ENCODE measurements at regions not wholly inside any gene's neighbourhood (a gene's known extent, or its start where the extent isn't known, plus 50 kb on each side); places are given as distances from the start of the nearest gene placed in this dataset.

- Histone ChIP-seq H3K4me1 (no peaks in the 10 kb centered on the region), H3K9me3 (no peaks in the 10 kb centered on the region), H3K27ac (no peak overlapping the region), H3K36me3 (no peaks in the 10 kb centered on the region), H3K27me3 (no peaks in the 10 kb centered on the region), H3K4me3 (no peak overlapping the region)
- DNase-seq = no peak
- no peak for TF ChIP-seq POLR2A (IDR thresholded peaks at IDR 0.05)
- TF ChIP-seq CTCF (IDR thresholded peaks at IDR 0.05) = no peak
Observed at GRCh38 chrX:25084446-25084845, 68.7 kb upstream of the ARX start.

GRCh38 chrX:25083661-25084060 lies 67.9 kb upstream of the ARX start:
- Histone ChIP-seq H3K27ac (no peak overlapping the region), H3K4me3 (no peak overlapping the region), H3K9me3 (no peaks in the 10 kb centered on the region), H3K4me1 (no peaks in the 10 kb centered on the region), H3K36me3 (no peaks in the 10 kb centered on the region), H3K27me3 (no peaks in the 10 kb centered on the region)
- DNase-seq = no peak
- no peak for TF ChIP-seq CTCF (IDR thresholded peaks at IDR 0.05)
- no peak for TF ChIP-seq POLR2A (IDR thresholded peaks at IDR 0.05)

DNA sequence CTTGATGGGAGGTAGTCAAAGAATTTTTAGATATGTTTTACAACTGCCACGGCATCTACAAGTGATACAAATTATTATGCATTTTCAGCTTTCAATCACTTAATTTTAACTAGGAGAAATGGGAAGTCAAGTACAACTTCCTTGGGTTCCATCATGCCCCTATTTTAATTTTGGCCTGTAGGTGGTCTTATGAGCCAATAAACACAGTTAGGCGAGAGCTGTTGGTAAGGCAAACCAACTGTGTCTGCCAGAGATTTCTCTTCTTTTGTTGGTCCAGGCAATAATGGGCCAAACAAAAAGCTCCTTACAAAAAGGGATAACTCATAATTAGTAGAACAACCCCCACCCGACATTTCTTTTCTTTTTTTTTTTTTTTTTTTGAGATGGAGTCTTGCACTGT lies 63.3 kb upstream of the ARX start:
- no peak for DNase-seq
- no peaks in the 10 kb centered on the region for H3K4me1 ChIP-seq
- H3K9me3 ChIP-seq = no peaks in the 10 kb centered on the region
- H3K27ac ChIP-seq = no peak overlapping the region
- H3K4me3 ChIP-seq = no peak overlapping the region
- no peaks in the 10 kb centered on the region for H3K36me3 ChIP-seq
- TF ChIP-seq POLR2A (IDR thresholded peaks at IDR 0.05) (no peak), CTCF (IDR thresholded peaks at IDR 0.05) (no peak)
- no peaks in the 10 kb centered on the region for H3K27me3 ChIP-seq

GRCh38 chrX:25076941-25077500 lies 61.3 kb upstream of the ARX start:
- no peak overlapping the region for H3K27ac ChIP-seq
- no peak for DNase-seq
- no peak overlapping the region for H3K4me3 ChIP-seq
- no peaks in the 10 kb centered on the region for H3K4me1 ChIP-seq
- H3K27me3 ChIP-seq = no peaks in the 10 kb centered on the region
- H3K36me3 ChIP-seq = no peaks in the 10 kb centered on the region
- no peaks in the 10 kb centered on the region for H3K9me3 ChIP-seq
- TF ChIP-seq POLR2A (IDR thresholded peaks at IDR 0.05) (no peak), CTCF (IDR thresholded peaks at IDR 0.05) (no peak)

DNA sequence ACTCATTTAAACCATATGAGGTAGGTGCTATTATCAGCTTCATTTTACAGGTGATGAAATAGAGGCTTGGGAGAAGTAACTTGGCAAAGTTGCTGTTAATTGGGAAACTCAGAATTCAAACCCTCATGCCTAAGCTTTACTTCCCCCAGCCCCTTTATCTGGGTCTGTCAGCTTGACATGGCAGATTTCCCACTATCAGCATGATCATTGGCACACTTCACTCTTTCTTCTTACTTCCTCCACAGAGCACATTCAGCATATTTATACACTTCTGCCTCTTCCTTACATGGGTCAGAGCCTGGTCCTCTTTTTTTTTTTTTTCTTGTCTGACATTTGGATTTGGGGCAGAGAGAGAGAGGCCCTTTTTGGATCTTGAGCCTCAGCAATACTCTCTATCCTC lies 56.5 kb upstream of the ARX start:
- Histone ChIP-seq H3K27me3 (no peaks in the 10 kb centered on the region), H3K36me3 (no peaks in the 10 kb centered on the region), H3K4me3 (no peak overlapping the region), H3K27ac (no peak overlapping the region), H3K9me3 (no peaks in the 10 kb centered on the region), H3K4me1 (no peaks in the 10 kb centered on the region)
- TF ChIP-seq POLR2A (IDR thresholded peaks at IDR 0.05) = no peak
- TF ChIP-seq CTCF (IDR thresholded peaks at IDR 0.05) = no peak
- no peak for DNase-seq

DNA sequence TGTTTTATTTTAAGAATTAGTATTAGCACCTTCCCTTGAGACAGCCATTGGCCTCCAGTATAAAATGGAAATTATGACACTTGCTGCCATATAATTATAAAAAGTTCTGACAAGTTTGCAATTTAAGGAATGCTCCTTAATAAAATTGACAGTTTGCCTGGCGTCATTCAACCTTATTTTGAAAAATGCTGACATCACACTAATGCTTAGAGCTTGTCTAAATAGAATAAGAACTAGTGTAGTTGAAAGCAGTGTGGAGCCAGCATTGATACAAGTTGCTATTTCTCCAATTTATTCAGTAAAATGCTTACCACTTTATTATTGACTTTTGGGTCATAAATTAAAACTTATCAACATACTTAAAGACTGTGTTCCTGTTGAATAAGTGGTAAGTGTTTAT lies 54.3 kb upstream of the ARX start:
- no peaks in the 10 kb centered on the region for H3K9me3 ChIP-seq
- H3K27ac ChIP-seq = no peak overlapping the region
- H3K36me3 ChIP-seq = no peaks in the 10 kb centered on the region
- no peaks in the 10 kb centered on the region for H3K27me3 ChIP-seq
- no peak overlapping the region for H3K4me3 ChIP-seq
- H3K4me1 ChIP-seq = no peaks in the 10 kb centered on the region
- TF ChIP-seq POLR2A (IDR thresholded peaks at IDR 0.05) (no peak), CTCF (IDR thresholded peaks at IDR 0.05) (no peak)
- DNase-seq = no peak
